OCI-LY1 (cell line): ENCODE measurements at regions not wholly inside any gene's neighbourhood (a gene's known extent, or its start where the extent isn't known, plus 50 kb on each side); places are given as distances from the start of the nearest gene placed in this dataset.
A peak's percentile ranks its signal among the peaks of the same experiment; 100 is the strongest.
"Not testable (repeated sequence)": the region's sequence is repeated elsewhere in the genome, so short reads cannot be mapped to it uniquely, and the experiment has no call there.

Source experiments
- H2AFZ ChIP-seq: fragments of 200-600 bp; sonication (generic), shearing (Covaris generic); 2 replicates; pipeline ENCODE4 v1.6.0; 2014; ENCODE audit warnings: antibody characterized with exemption, mild to moderate bottlenecking, low read length
- H3F3A ChIP-seq: fragments of 200-600 bp; sonication (generic), shearing (Covaris generic); 2 replicates; pipeline ENCODE4 v1.6.0; 2014; ENCODE audit warnings: mild to moderate bottlenecking, antibody characterized with exemption, low read length, moderate library complexity; ENCODE audit not compliant: insufficient read depth
- H3K27ac ChIP-seq: fragments of 200-600 bp; sonication (generic); 2 replicates; pipeline ENCODE4 v1.5.1; 2014; ENCODE audit warnings: low read length, mixed run types, mild to moderate bottlenecking, low read depth; ENCODE audit not compliant: poor library complexity, severe bottlenecking
- H3K27me3 ChIP-seq: fragments of 200-600 bp; sonication (generic); 2 replicates; pipeline ENCODE4 v1.6.0; 2014; ENCODE audit warnings: antibody characterized with exemption, mild to moderate bottlenecking, low read length, moderate library complexity; ENCODE audit not compliant: insufficient read depth
- H3K36me3 ChIP-seq: fragments of 200-600 bp; sonication (generic); 2 replicates; pipeline ENCODE4 v1.6.1; 2014; ENCODE audit warnings: mild to moderate bottlenecking, antibody characterized with exemption, low read length, moderate library complexity, mixed read lengths; ENCODE audit not compliant: insufficient read depth
- H3K4me1 ChIP-seq: fragments of 200-600 bp; sonication (generic); 2 replicates; pipeline ENCODE4 v1.5.1; 2014; ENCODE audit warnings: mild to moderate bottlenecking, low read length, moderate library complexity; ENCODE audit not compliant: insufficient read depth, severe bottlenecking
- H3K4me2 ChIP-seq: fragments of 200-600 bp; sonication (generic), shearing (Covaris generic); 2 replicates; pipeline ENCODE4 v1.6.1; 2014; ENCODE audit warnings: low read length
- H3K4me3 ChIP-seq: fragments of 200-600 bp; sonication (generic); 2 replicates; pipeline ENCODE4 v1.5.1; 2014; ENCODE audit warnings: low read length, low read depth, mild to moderate bottlenecking, mixed read lengths; ENCODE audit not compliant: poor library complexity, severe bottlenecking
- H3K79me2 ChIP-seq: fragments of 200-600 bp; shearing (Covaris generic); 2 replicates; pipeline ENCODE4 v1.6.1; 2016; ENCODE audit warnings: mixed run types, low read length, mixed read lengths; ENCODE audit not compliant: insufficient read depth
- H3K9ac ChIP-seq: fragments of 200-600 bp; sonication (generic), shearing (Covaris generic); 2 replicates; pipeline ENCODE4 v1.6.1; 2014; ENCODE audit warnings: mild to moderate bottlenecking, low read length, mixed read lengths
- H3K9me2 ChIP-seq: fragments of 200-600 bp; sonication (generic), shearing (Covaris generic); 2 replicates; pipeline ENCODE4 v1.6.1; 2014; ENCODE audit warnings: low read depth, mild to moderate bottlenecking, low read length, mixed read lengths
- H3K9me3 ChIP-seq: fragments of 200-600 bp; shearing (Covaris generic); 2 replicates; pipeline ENCODE4 v1.6.1; 2014; ENCODE audit warnings: low read length, mixed read lengths
- H4K20me1 ChIP-seq: fragments of 200-600 bp; sonication (generic), shearing (Covaris generic); 2 replicates; pipeline ENCODE4 v1.6.0; 2016; ENCODE audit warnings: mild to moderate bottlenecking, low read length; ENCODE audit not compliant: insufficient read depth
- EZH2 ChIP-seq: fragments of 200-600 bp; sonication (generic), shearing (Covaris generic); IDR thresholded peaks from 2 replicates; pipeline ENCODE4 v1.8.0; 2017; ENCODE audit warnings: borderline replicate concordance, mixed run types, mild to moderate bottlenecking, antibody characterized with exemption, low read length, moderate library complexity, mixed read lengths
- TF ChIP-seq, protein P1 (sequence below): fragments of 200-600 bp; sonication (generic), shearing (Covaris generic); IDR thresholded peaks from 2 replicates; pipeline ENCODE4 v1.5.1; 2017; ENCODE audit warnings: mild to moderate bottlenecking, antibody characterized with exemption, low read length, moderate library complexity, mixed read lengths

DNA sequence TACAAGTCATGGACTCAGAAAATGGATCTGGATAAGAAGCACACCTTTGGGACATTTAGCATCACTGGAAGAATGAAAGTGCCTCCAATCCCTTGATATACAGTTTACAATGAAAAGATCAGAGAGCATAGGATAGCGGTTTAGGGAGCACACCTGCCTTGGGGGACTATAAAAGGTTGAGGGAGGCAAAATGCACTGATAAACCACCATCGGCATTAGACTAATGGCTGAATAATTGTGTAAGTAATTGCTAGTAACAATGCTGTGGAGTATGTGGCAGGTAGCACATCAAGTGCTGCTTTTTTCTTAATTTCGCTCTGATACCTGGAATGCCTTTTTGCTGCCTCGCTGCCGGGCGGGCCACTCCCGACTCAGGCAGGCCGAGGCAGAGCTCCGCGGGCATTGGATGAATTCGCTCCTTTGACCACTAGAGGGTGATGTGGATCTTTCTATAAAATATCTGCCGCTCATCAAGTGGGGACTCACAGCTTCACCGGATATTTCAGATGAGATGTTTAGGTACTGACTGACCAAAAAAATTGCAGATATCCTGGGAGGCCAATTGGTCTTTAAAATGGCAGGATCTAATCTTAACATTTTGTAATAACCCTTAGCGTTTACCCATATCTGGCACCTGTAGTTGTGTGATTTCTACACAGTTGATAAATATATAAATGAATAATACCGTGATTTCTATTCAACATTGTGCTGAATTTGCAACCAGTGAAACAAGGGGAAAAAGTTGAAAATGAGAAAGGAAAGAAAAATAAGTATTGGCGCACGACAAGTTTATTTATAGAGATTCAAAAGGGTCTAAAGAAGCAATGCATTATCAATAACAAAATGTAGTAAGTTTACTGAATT is 116.8 kb upstream of the PRSS1 start:
- Histone ChIP-seq H2AFZ (no peak overlapping the region), H3K4me2 (no peak overlapping the region)

DNA sequence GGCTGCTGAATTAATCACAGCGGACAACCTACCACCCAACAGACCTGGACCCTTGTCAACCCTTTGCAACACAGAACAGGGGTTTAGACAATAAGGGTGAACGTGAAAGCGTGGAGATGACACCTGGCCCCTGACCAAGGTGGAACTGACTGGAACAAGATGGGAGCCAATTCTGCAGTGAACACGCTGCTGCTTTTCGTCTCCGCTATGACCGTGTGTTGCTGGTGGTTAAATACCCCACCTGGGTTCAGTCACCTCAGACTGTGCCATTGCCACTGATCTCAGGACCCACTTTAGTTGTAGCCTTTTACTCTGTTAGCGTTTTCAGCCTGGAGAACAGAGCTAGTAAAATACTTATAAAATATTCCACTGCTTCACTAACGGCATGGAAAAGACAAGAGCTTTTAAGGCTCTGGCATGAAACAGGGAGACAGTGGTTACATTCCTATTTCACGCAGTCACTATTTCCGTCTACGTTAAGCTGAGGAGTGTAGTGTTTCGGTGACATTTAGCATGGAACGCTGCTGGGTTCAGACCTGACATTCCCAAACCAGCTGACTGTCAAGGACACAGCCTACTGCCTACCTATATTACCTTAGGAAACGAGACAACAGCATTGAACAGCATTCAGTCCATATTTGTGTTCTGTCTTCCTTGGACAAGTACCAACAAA is 119.5 kb upstream of the PRSS1 start:
- Histone ChIP-seq H3K9me2 (no peaks in the 10 kb centered on the region), H3K4me2 (no peak overlapping the region)

More for the DNA sequence above, 116.8 kb upstream of the PRSS1 start:
- Histone ChIP-seq H3K27ac (no peak overlapping the region), H3K9ac (no peak overlapping the region), H3K9me2 (no peaks in the 10 kb centered on the region), H3K4me3 (no peak overlapping the region), H3F3A (no peaks in the 10 kb centered on the region), H3K9me3 (no peaks in the 10 kb centered on the region), H4K20me1 (no peaks in the 10 kb centered on the region), H3K79me2 (no peaks in the 10 kb centered on the region), H3K36me3 (no peaks in the 10 kb centered on the region), H3K4me1 (no peaks in the 10 kb centered on the region), H3K27me3 (peaks cover 3% of the 10 kb centered on the region; the same call in 1 of the 2 replicates)
- TF ChIP-seq, protein P1, sequence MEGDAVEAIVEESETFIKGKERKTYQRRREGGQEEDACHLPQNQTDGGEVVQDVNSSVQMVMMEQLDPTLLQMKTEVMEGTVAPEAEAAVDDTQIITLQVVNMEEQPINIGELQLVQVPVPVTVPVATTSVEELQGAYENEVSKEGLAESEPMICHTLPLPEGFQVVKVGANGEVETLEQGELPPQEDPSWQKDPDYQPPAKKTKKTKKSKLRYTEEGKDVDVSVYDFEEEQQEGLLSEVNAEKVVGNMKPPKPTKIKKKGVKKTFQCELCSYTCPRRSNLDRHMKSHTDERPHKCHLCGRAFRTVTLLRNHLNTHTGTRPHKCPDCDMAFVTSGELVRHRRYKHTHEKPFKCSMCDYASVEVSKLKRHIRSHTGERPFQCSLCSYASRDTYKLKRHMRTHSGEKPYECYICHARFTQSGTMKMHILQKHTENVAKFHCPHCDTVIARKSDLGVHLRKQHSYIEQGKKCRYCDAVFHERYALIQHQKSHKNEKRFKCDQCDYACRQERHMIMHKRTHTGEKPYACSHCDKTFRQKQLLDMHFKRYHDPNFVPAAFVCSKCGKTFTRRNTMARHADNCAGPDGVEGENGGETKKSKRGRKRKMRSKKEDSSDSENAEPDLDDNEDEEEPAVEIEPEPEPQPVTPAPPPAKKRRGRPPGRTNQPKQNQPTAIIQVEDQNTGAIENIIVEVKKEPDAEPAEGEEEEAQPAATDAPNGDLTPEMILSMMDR, result peak; percentile 93
- TF ChIP-seq EZH2, result no peak

DNA sequence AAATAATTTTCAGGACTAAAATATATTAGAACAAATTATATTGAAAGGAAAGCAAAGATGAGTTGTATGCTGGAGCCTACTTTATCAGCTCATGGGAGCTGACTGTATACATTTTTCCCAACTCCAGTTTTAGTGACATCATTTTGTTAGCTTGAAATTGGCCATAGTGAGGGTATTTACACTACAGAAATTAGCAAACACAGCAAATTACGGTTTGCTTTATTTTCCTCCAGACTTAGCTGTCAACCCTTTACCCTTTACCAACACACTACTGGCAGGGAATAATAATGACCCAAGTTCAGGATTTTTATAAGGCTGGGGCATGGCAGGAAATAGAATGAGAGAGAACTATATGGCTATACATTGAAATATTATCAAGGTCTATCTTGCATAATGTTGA is 120.3 kb upstream of the PRSS1 start:
- no peaks in the 10 kb centered on the region for H4K20me1 ChIP-seq
- H3F3A ChIP-seq, result no peaks in the 10 kb centered on the region
- H3K9me3 ChIP-seq, result no peaks in the 10 kb centered on the region
- TF ChIP-seq EZH2, result no peak
- TF ChIP-seq, protein P1, result no peak
- H3K27ac ChIP-seq, result no peak overlapping the region
- no peaks in the 10 kb centered on the region for H3K36me3 ChIP-seq
- H3K9ac ChIP-seq, result no peak overlapping the region
- H3K79me2 ChIP-seq, result no peaks in the 10 kb centered on the region
- H2AFZ ChIP-seq, result no peak overlapping the region
- H3K4me1 ChIP-seq, result no peaks in the 10 kb centered on the region
- H3K4me3 ChIP-seq, result no peak overlapping the region
- H3K9me2 ChIP-seq, result no peaks in the 10 kb centered on the region
- H3K27me3 ChIP-seq, result peaks cover 3% of the 10 kb centered on the region; the same call in 1 of the 2 replicates
- no peak overlapping the region for H3K4me2 ChIP-seq

More for the DNA sequence above, 119.5 kb upstream of the PRSS1 start:
- Histone ChIP-seq H4K20me1 (no peaks in the 10 kb centered on the region), H3F3A (no peaks in the 10 kb centered on the region), H3K4me1 (no peaks in the 10 kb centered on the region), H2AFZ (no peak overlapping the region), H3K36me3 (no peaks in the 10 kb centered on the region), H3K27me3 (peaks cover 3% of the 10 kb centered on the region; the same call in 1 of the 2 replicates), H3K9ac (no peak overlapping the region), H3K9me3 (no peaks in the 10 kb centered on the region), H3K79me2 (no peaks in the 10 kb centered on the region), H3K27ac (no peak overlapping the region), H3K4me3 (no peak overlapping the region)
- TF ChIP-seq EZH2, result no peak
- TF ChIP-seq, protein P1, result no peak

DNA sequence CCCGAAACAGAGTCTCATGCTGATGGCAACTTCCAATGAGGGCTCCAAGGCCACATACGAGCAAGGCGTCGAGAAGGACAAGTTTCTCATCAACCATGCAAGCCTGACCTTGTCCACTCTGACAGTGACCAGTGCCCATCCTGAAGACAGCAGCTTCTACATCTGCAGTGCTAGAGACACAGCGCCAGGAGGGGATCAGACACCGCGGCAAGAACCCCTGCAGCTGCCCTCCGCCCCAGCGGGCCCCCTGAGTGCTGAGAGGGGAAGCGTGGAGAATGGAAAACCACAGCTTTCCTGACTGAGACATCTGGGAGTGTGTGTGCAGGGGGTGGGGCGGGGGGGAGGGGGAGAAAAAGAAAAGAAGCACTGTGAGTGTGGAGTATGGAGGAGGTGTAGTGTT is 122.0 kb upstream of the PRSS1 start:
- H3K9me2 ChIP-seq, H3K79me2 ChIP-seq, H3K27me3 ChIP-seq, H3F3A ChIP-seq, H3K9me3 ChIP-seq, H3K9ac ChIP-seq, H3K4me2 ChIP-seq, H3K27ac ChIP-seq, H4K20me1 ChIP-seq, H2AFZ ChIP-seq, H3K4me1 ChIP-seq, H3K36me3 ChIP-seq, H3K4me3 ChIP-seq: not testable (repeated sequence)
